PC-9 (cell line): ENCODE measurements at regions not wholly inside any gene's neighbourhood (a gene's known extent, or its start where the extent isn't known, plus 50 kb on each side); places are given as distances from the start of the nearest gene placed in this dataset.
"Not testable (repeated sequence)": the region's sequence is repeated elsewhere in the genome, so short reads cannot be mapped to it uniquely, and the experiment has no call there.

ENCODE experiments used
- BruUV-seq: library from RNA; stranded (reverse); fragments of 400-500 nt; replicated peaks from 2 replicates; lab custom pipeline; 2021; lab: Mats Ljungman, UMichigan
- CTCF ChIA-PET: fragments of 300-600 bp; sonication (Branson Sonifier 250); formaldehyde crosslinking; loops from one replicate; lab custom pipeline; 2022; ENCODE audit warnings: antibody characterized with exemption; lab: Charles Lee
- POLR2A ChIA-PET: fragments of 300-600 bp; sonication (Branson Sonifier 250); formaldehyde crosslinking; loops from one replicate; lab custom pipeline; 2022; ENCODE audit warnings: antibody characterized with exemption; ENCODE audit not compliant: unreplicated experiment; lab: Charles Lee
- DNase-seq, 2 experiments: peaks; one replicate each; pipeline versions ENCODE4 v3.0.0 to v3.0.0-alpha.2; 2015 to 2022; ENCODE audit warnings: mixed read lengths in 1 of 2
- H2AFZ ChIP-seq: fragments of 200-600 bp; sonication (generic); 2 replicates; pipeline ENCODE4 v1.8.1; 2017; ENCODE audit warnings: antibody characterized with exemption
- H3F3A ChIP-seq: fragments of 200-600 bp; sonication (generic); 2 replicates; pipeline ENCODE4 v1.8.1; 2017; ENCODE audit warnings: antibody characterized with exemption, mild to moderate bottlenecking, low read depth; ENCODE audit not compliant: insufficient read depth
- H3K27ac ChIP-seq: fragments of 200-600 bp; sonication (generic); 2 replicates; pipeline ENCODE4 v1.6.1; 2016; ENCODE audit warnings: mixed run types
- H3K27me3 ChIP-seq: fragments of 200-600 bp; sonication (generic); 2 replicates; pipeline ENCODE4 v1.6.1; 2016; ENCODE audit warnings: low read depth, mixed run types; ENCODE audit not compliant: insufficient read depth
- H3K36me3 ChIP-seq: fragments of 200-600 bp; sonication (generic); 2 replicates; pipeline ENCODE4 v1.6.1; 2016; ENCODE audit warnings: low read depth, mixed run types
- H3K4me1 ChIP-seq: fragments of 200-600 bp; sonication (generic); replicated peaks from 2 replicates; pipeline ENCODE4 v1.6.1; 2016; ENCODE audit warnings: mixed run types; ENCODE audit not compliant: insufficient read depth
- H3K4me2 ChIP-seq: fragments of 200-600 bp; sonication (generic); 2 replicates; pipeline ENCODE4 v1.6.1; 2017; ENCODE audit warnings: mixed run types
- H3K4me3 ChIP-seq: fragments of 200-600 bp; sonication (generic); 2 replicates; pipeline ENCODE4 v1.6.1; 2016; ENCODE audit warnings: mixed run types
- H3K79me2 ChIP-seq: fragments of 200-600 bp; sonication (generic); 2 replicates; pipeline ENCODE4 v1.6.1; 2017; ENCODE audit warnings: low read depth, mixed run types
- H3K9me2 ChIP-seq: fragments of 200-600 bp; sonication (generic); 2 replicates; pipeline ENCODE4 v1.8.1; 2017; ENCODE audit warnings: mild to moderate bottlenecking; ENCODE audit not compliant: insufficient read depth
- H3K9me3 ChIP-seq: fragments of 200-600 bp; sonication (generic); 2 replicates; pipeline ENCODE4 v1.8.1; 2016; ENCODE audit warnings: low read depth; ENCODE audit not compliant: insufficient read depth
- H4K20me1 ChIP-seq: fragments of 200-600 bp; sonication (generic); 2 replicates; pipeline ENCODE4 v1.8.1; 2017; ENCODE audit not compliant: insufficient read depth
- CTCF ChIP-seq: fragments of 200-600 bp; sonication (generic); conservative IDR thresholded peaks from 2 replicates; pipeline ENCODE4 v1.6.1; 2017; ENCODE audit warnings: mixed run types, antibody characterized with exemption, mild to moderate bottlenecking, moderate library complexity
- EZH2 ChIP-seq: fragments of 200-600 bp; sonication (generic); IDR thresholded peaks from 2 replicates; pipeline ENCODE4 v1.8.0; 2017; ENCODE audit warnings: antibody characterized with exemption, low read depth
- intact Hi-C: fragments of 100-400 bp; cut with micrococcal nuclease; formaldehyde crosslinking; loops from one replicate; pipeline ENCODE4 v1.10.0; 2022; ENCODE audit not compliant: unreplicated experiment

DNA sequence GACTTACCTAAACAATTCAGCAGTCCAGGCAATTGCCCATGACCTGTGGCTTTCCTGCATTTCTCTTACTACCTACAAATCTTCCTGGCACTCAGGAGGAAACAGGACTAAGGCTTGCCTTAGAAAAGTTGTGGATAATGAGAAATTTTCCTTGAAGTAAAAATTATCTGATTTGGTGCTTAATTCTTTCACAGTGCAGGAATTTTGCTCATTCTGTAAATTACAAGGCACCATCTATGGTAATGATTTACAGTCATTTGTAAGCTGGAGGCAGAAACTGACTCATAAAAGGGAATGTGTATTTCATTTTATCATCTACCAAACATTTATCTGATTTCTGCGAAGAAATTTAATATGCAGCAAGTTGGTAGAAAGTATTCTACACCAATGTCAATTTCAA, 211.5 kb upstream of the FKBP1C start:
- H3K9me2 ChIP-seq, result no peaks in the 10 kb centered on the region; the same call in 1 of the 2 replicates
- DNase-seq, result no peak
- H3K27ac ChIP-seq, result no peak overlapping the region
- H3K79me2 ChIP-seq, result no peaks in the 10 kb centered on the region
- H3K9me3 ChIP-seq, result no peaks in the 10 kb centered on the region
- H4K20me1 ChIP-seq, result no peaks in the 10 kb centered on the region
- H3K27me3 ChIP-seq, result no peaks in the 10 kb centered on the region
- H3K36me3 ChIP-seq, result no peaks in the 10 kb centered on the region
- no peak for TF ChIP-seq CTCF
- no peak for TF ChIP-seq EZH2
- no peaks in the 10 kb centered on the region for H3K4me1 ChIP-seq
- no peak overlapping the region for H3K4me2 ChIP-seq
- ChIA-PET CTCF (no interaction called here), POLR2A (no interaction called here)
- intact Hi-C loops, result no loop called here
- H3K4me3 ChIP-seq, result no peak overlapping the region
- BruUV-seq, result no TSS peak
- H3F3A ChIP-seq, result no peaks in the 10 kb centered on the region
- no peak overlapping the region for H2AFZ ChIP-seq

- H3K27me3 ChIP-seq, H3K36me3 ChIP-seq, DNase-seq, H2AFZ ChIP-seq, H3F3A ChIP-seq, H3K4me1 ChIP-seq, intact Hi-C loops, BruUV-seq, H3K4me2 ChIP-seq, H3K9me2 ChIP-seq, H3K4me3 ChIP-seq, CTCF ChIA-PET, H4K20me1 ChIP-seq, H3K27ac ChIP-seq, H3K9me3 ChIP-seq, H3K79me2 ChIP-seq, POLR2A ChIA-PET: not testable (repeated sequence)
Measured at GRCh38 chr6:63006018-63006417, 205.3 kb upstream of the FKBP1C start.

GRCh38 chr6:63010962-63011361, 200.3 kb upstream of the FKBP1C start:
- H3K27me3 ChIP-seq, H3K27ac ChIP-seq, BruUV-seq, H3F3A ChIP-seq, CTCF ChIA-PET, H3K79me2 ChIP-seq, intact Hi-C loops, DNase-seq, H3K4me2 ChIP-seq, H3K36me3 ChIP-seq, H3K9me2 ChIP-seq, H4K20me1 ChIP-seq, H3K4me1 ChIP-seq, POLR2A ChIA-PET, H2AFZ ChIP-seq, H3K4me3 ChIP-seq, H3K9me3 ChIP-seq: not testable (repeated sequence)

DNA sequence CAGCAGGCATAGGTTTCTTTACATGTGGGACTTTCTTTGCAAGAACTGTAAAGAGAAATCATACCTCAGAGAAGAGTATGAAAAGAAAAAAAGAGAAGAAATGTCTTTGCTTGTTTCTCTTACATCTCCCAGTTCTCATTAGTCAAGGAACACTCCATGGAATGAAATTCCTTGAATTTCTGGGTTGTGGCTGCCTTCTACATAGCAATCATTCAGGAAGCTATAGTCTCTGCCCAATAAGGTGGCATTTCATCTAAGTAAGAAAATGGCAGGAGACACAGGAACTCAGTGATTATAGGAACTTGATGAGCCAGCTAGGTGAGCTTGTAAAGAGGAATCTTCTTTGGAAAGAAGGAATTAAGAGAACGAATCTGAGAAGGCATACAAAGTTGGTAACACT, 197.0 kb upstream of the FKBP1C start:
- Histone ChIP-seq H3K27ac (no peak overlapping the region), H2AFZ (no peak overlapping the region), H3K9me2 (no peaks in the 10 kb centered on the region), H3K4me2 (no peak overlapping the region), H3K9me3 (no peaks in the 10 kb centered on the region), H3F3A (no peaks in the 10 kb centered on the region), H3K36me3 (no peaks in the 10 kb centered on the region), H3K4me1 (no peaks in the 10 kb centered on the region), H3K79me2 (no peaks in the 10 kb centered on the region), H3K27me3 (no peaks in the 10 kb centered on the region), H4K20me1 (no peaks in the 10 kb centered on the region), H3K4me3 (no peak overlapping the region)
- no peak for TF ChIP-seq EZH2
- no peak for TF ChIP-seq CTCF
- intact Hi-C loops, result no loop called here
- DNase-seq, result no peak
- ChIA-PET CTCF (no interaction called here), POLR2A (no interaction called here)
- BruUV-seq, result no TSS peak
